ENCODE measurements at regions not wholly inside any gene's neighbourhood (a gene's known extent, or its start where the extent isn't known, plus 50 kb on each side); places are given as distances from the start of the nearest gene placed in this dataset.

GRCh38 chr3:69568458-69568857 is 170.8 kb upstream of the MITF start:
- no peak overlapping the region for H3K27ac ChIP-seq
- no peak for DNase-seq (ENCODE audit: low spot score)
- TF ChIP-seq, protein P1, sequence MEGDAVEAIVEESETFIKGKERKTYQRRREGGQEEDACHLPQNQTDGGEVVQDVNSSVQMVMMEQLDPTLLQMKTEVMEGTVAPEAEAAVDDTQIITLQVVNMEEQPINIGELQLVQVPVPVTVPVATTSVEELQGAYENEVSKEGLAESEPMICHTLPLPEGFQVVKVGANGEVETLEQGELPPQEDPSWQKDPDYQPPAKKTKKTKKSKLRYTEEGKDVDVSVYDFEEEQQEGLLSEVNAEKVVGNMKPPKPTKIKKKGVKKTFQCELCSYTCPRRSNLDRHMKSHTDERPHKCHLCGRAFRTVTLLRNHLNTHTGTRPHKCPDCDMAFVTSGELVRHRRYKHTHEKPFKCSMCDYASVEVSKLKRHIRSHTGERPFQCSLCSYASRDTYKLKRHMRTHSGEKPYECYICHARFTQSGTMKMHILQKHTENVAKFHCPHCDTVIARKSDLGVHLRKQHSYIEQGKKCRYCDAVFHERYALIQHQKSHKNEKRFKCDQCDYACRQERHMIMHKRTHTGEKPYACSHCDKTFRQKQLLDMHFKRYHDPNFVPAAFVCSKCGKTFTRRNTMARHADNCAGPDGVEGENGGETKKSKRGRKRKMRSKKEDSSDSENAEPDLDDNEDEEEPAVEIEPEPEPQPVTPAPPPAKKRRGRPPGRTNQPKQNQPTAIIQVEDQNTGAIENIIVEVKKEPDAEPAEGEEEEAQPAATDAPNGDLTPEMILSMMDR (IDR thresholded peaks at IDR 0.05): no peak
- H3K4me3 ChIP-seq: no peak overlapping the region

GRCh38 chr3:69567710-69568052 is 171.6 kb upstream of the MITF start:
- Histone ChIP-seq H3K4me3 (no peak overlapping the region), H3K27ac (no peak overlapping the region)
- TF ChIP-seq, protein P1 (IDR thresholded peaks at IDR 0.05): no peak
- no peak for DNase-seq (ENCODE audit: low spot score)

- TF ChIP-seq, protein P1 (IDR thresholded peaks at IDR 0.05): no peak
- DNase-seq (ENCODE audit: low spot score): no peak
- no peak overlapping the region for H3K27ac ChIP-seq
Measured at GRCh38 chr3:69567023-69567709, 172.1 kb upstream of the MITF start.

DNA sequence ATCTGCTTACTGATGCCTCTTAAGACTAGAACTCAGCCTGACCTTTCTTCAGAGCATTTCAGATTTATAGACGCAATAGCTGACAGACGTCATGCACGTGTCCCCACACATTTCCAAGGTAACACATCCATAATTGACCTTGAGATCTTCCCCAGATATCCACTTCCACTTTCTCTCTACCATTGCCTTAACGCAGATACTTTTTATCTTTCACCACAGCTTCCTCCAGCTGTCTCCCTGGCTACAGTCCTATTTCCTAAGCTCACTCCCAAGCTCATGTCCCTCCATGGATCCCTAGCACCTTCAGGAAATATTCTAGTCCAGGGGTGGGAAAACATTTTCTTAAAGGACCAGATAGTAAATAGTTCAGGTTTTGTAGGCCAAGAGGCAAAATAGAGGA is 173.0 kb upstream of the MITF start:
- H3K27ac ChIP-seq: no peak overlapping the region
- TF ChIP-seq, protein P1 (IDR thresholded peaks at IDR 0.05): no peak

More at GRCh38 chr3:69567023-69567709, 172.1 kb upstream of the MITF start:
- H3K4me3 ChIP-seq: no peak overlapping the region

GRCh38 chr3:69565316-69565715 is 173.9 kb upstream of the MITF start:
- Histone ChIP-seq H3K27ac (no peak overlapping the region), H3K4me3 (no peak overlapping the region)
- no peak for DNase-seq (ENCODE audit: low spot score)
- TF ChIP-seq, protein P1 (IDR thresholded peaks at IDR 0.05): no peak

More for the DNA sequence above, 173.0 kb upstream of the MITF start:
- H3K4me3 ChIP-seq: no peak overlapping the region
- no peak for DNase-seq (ENCODE audit: low spot score)

GRCh38 chr3:69563981-69564380 is 175.3 kb upstream of the MITF start:
- TF ChIP-seq, protein P1 (IDR thresholded peaks at IDR 0.05): no peak
- no peak for DNase-seq (ENCODE audit: low spot score)
- no peak overlapping the region for H3K27ac ChIP-seq
- no peak overlapping the region for H3K4me3 ChIP-seq

DNA sequence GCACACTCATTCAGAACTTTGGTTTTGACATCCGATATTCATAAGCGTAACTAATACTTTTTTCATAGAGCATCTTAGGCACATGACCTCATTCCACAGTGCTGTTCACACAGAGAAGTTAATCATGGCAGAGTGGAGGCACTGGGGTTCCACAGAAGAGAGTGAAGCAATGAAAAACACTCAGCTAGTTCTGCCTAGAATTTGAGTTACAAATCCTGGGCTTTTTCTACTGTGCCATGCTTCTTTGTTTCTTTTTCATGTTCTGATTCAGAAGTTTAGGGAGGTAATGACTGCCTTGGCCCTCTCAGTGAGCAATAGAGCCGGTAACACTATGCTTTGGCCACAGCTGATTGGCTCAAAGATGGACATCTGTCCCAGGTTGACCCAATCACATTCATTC is 176.1 kb upstream of the MITF start:
- H3K27ac ChIP-seq: no peak overlapping the region
- DNase-seq (ENCODE audit: low spot score): no peak
- H3K4me3 ChIP-seq: no peak overlapping the region
- TF ChIP-seq, protein P1 (IDR thresholded peaks at IDR 0.05): no peak
